PC-9 (cell line): ENCODE measurements at regions not wholly inside any gene's neighbourhood (a gene's known extent, or its start where the extent isn't known, plus 50 kb on each side); places are given as distances from the start of the nearest gene placed in this dataset.

Experiments used
- BruUV-seq: library from RNA; stranded (reverse); fragments of 400-500 nt; replicated peaks from 2 replicates; lab custom pipeline; 2021; lab: Mats Ljungman, UMichigan
- CTCF ChIA-PET: fragments of 300-600 bp; sonication (Branson Sonifier 250); formaldehyde crosslinking; loops from one replicate; lab custom pipeline; 2022; ENCODE audit warnings: antibody characterized with exemption; lab: Charles Lee
- POLR2A ChIA-PET: fragments of 300-600 bp; sonication (Branson Sonifier 250); formaldehyde crosslinking; loops from one replicate; lab custom pipeline; 2022; ENCODE audit warnings: antibody characterized with exemption; ENCODE audit not compliant: unreplicated experiment; lab: Charles Lee
- DNase-seq, 2 experiments: peaks; one replicate each; pipeline versions ENCODE4 v3.0.0 to v3.0.0-alpha.2; 2015 to 2022; ENCODE audit warnings: mixed read lengths in 1 of 2
- H2AFZ ChIP-seq: fragments of 200-600 bp; sonication (generic); 2 replicates; pipeline ENCODE4 v1.8.1; 2017; ENCODE audit warnings: antibody characterized with exemption
- H3F3A ChIP-seq: fragments of 200-600 bp; sonication (generic); 2 replicates; pipeline ENCODE4 v1.8.1; 2017; ENCODE audit warnings: antibody characterized with exemption, mild to moderate bottlenecking, low read depth; ENCODE audit not compliant: insufficient read depth
- H3K27ac ChIP-seq: fragments of 200-600 bp; sonication (generic); 2 replicates; pipeline ENCODE4 v1.6.1; 2016; ENCODE audit warnings: mixed run types
- H3K27me3 ChIP-seq: fragments of 200-600 bp; sonication (generic); 2 replicates; pipeline ENCODE4 v1.6.1; 2016; ENCODE audit warnings: low read depth, mixed run types; ENCODE audit not compliant: insufficient read depth
- H3K36me3 ChIP-seq: fragments of 200-600 bp; sonication (generic); 2 replicates; pipeline ENCODE4 v1.6.1; 2016; ENCODE audit warnings: low read depth, mixed run types
- H3K4me1 ChIP-seq: fragments of 200-600 bp; sonication (generic); replicated peaks from 2 replicates; pipeline ENCODE4 v1.6.1; 2016; ENCODE audit warnings: mixed run types; ENCODE audit not compliant: insufficient read depth
- H3K4me2 ChIP-seq: fragments of 200-600 bp; sonication (generic); 2 replicates; pipeline ENCODE4 v1.6.1; 2017; ENCODE audit warnings: mixed run types
- H3K4me3 ChIP-seq: fragments of 200-600 bp; sonication (generic); 2 replicates; pipeline ENCODE4 v1.6.1; 2016; ENCODE audit warnings: mixed run types
- H3K79me2 ChIP-seq: fragments of 200-600 bp; sonication (generic); 2 replicates; pipeline ENCODE4 v1.6.1; 2017; ENCODE audit warnings: low read depth, mixed run types
- H3K9me2 ChIP-seq: fragments of 200-600 bp; sonication (generic); 2 replicates; pipeline ENCODE4 v1.8.1; 2017; ENCODE audit warnings: mild to moderate bottlenecking; ENCODE audit not compliant: insufficient read depth
- H3K9me3 ChIP-seq: fragments of 200-600 bp; sonication (generic); 2 replicates; pipeline ENCODE4 v1.8.1; 2016; ENCODE audit warnings: low read depth; ENCODE audit not compliant: insufficient read depth
- H4K20me1 ChIP-seq: fragments of 200-600 bp; sonication (generic); 2 replicates; pipeline ENCODE4 v1.8.1; 2017; ENCODE audit not compliant: insufficient read depth
- CTCF ChIP-seq: fragments of 200-600 bp; sonication (generic); conservative IDR thresholded peaks from 2 replicates; pipeline ENCODE4 v1.6.1; 2017; ENCODE audit warnings: mixed run types, antibody characterized with exemption, mild to moderate bottlenecking, moderate library complexity
- EZH2 ChIP-seq: fragments of 200-600 bp; sonication (generic); IDR thresholded peaks from 2 replicates; pipeline ENCODE4 v1.8.0; 2017; ENCODE audit warnings: antibody characterized with exemption, low read depth
- intact Hi-C: fragments of 100-400 bp; cut with micrococcal nuclease; formaldehyde crosslinking; loops from one replicate; pipeline ENCODE4 v1.10.0; 2022; ENCODE audit not compliant: unreplicated experiment

- Histone ChIP-seq H3K27ac (no peak overlapping the region), H3K79me2 (no peaks in the 10 kb centered on the region), H3K36me3 (no peaks in the 10 kb centered on the region), H3K9me2 (no peaks in the 10 kb centered on the region), H3F3A (no peaks in the 10 kb centered on the region), H4K20me1 (no peaks in the 10 kb centered on the region), H3K27me3 (no peaks in the 10 kb centered on the region), H3K4me3 (no peak overlapping the region), H2AFZ (no peak overlapping the region), H3K4me2 (no peak overlapping the region), H3K4me1 (no peaks in the 10 kb centered on the region), H3K9me3 (no peaks in the 10 kb centered on the region)
- TF ChIP-seq CTCF: no peak
- no peak for TF ChIP-seq EZH2
- POLR2A ChIA-PET: no interaction called here
- intact Hi-C loops: loop anchor here (5.0 to 10.0 kb wide), 2 partner anchors 193 to 466 kb away; no protein-coding TSS in a partner anchor
- BruUV-seq: no TSS peak
- no peak for DNase-seq
- CTCF ChIA-PET: no interaction called here
Measured at GRCh38 chr5:68748101-68748500, 345.7 kb upstream of the SLC30A5 start.

DNA sequence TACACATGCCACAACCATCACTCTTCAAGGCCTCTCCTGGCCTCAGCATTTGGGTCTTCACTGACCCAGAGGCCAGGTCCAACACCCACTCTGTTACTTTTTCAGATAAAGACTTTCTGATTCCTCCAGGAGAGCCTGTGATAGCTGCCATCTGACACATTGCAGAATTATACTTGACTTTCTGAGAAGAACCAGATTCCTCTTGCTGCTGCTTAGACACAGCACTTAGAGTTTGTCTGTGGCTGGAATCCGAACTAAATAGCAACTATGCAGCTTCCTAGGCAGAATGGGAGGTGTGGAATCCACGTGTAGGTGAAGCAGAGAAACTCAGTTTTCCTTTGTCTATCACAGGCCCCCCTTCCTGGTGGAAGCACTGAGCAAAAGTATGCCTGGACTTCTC lies 344.7 kb upstream of the SLC30A5 start:
- TF ChIP-seq EZH2 (no peak), CTCF (no peak)
- CTCF ChIA-PET: no interaction called here
- Histone ChIP-seq H3K9me2 (no peaks in the 10 kb centered on the region), H3F3A (no peaks in the 10 kb centered on the region), H3K36me3 (no peaks in the 10 kb centered on the region), H3K27me3 (no peaks in the 10 kb centered on the region), H3K27ac (no peak overlapping the region), H3K4me2 (no peak overlapping the region), H3K9me3 (no peaks in the 10 kb centered on the region), H3K4me3 (no peak overlapping the region), H3K79me2 (no peaks in the 10 kb centered on the region), H2AFZ (no peak overlapping the region), H4K20me1 (no peaks in the 10 kb centered on the region), H3K4me1 (no peaks in the 10 kb centered on the region)
- intact Hi-C loops: loop anchor here (5.0 to 10.0 kb wide), 2 partner anchors 194 to 467 kb away; no protein-coding TSS in a partner anchor
- BruUV-seq: no TSS peak
- DNase-seq: no peak
- POLR2A ChIA-PET: no interaction called here

DNA sequence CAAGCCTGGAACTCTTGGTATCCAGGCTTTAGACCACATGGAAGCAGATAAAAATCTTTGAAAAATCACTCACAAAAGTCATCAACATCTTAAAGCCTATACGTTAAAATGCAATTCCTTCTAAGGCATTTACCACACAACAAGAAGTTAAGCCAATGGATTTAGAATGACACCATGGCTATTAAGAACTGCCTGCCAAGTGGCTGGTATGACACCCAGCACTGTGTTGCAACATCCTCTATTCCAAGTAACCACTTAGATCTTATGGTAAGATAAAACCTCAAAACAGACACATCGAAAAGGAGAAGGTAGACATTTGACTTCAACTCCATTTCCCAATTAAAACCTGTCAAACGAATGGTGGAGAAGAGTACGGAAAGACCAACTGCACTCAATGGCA lies 344.2 kb upstream of the SLC30A5 start:
- H3F3A ChIP-seq: no peaks in the 10 kb centered on the region
- H3K9me2 ChIP-seq: no peaks in the 10 kb centered on the region
- H3K27ac ChIP-seq: no peak overlapping the region
- H3K4me1 ChIP-seq: no peaks in the 10 kb centered on the region
- no peak overlapping the region for H3K4me2 ChIP-seq
- no peak for TF ChIP-seq EZH2
- TF ChIP-seq CTCF: no peak
- DNase-seq: peak in 1 of 2 experiments; percentile 3
- H3K79me2 ChIP-seq: no peaks in the 10 kb centered on the region
- no peak overlapping the region for H2AFZ ChIP-seq
- H3K36me3 ChIP-seq: no peaks in the 10 kb centered on the region
- no TSS peak for BruUV-seq
- no peaks in the 10 kb centered on the region for H4K20me1 ChIP-seq
- no peaks in the 10 kb centered on the region for H3K9me3 ChIP-seq
- H3K27me3 ChIP-seq: no peaks in the 10 kb centered on the region
- no peak overlapping the region for H3K4me3 ChIP-seq
- ChIA-PET POLR2A (no interaction called here), CTCF (no interaction called here)
- intact Hi-C loops: loop anchor here (5.0 to 10.0 kb wide), 2 partner anchors 195 to 467 kb away; no protein-coding TSS in a partner anchor
